ENCODE measurements at regions not wholly inside any gene's neighbourhood (a gene's known extent, or its start where the extent isn't known, plus 50 kb on each side); places are given as distances from the start of the nearest gene placed in this dataset.

DNA sequence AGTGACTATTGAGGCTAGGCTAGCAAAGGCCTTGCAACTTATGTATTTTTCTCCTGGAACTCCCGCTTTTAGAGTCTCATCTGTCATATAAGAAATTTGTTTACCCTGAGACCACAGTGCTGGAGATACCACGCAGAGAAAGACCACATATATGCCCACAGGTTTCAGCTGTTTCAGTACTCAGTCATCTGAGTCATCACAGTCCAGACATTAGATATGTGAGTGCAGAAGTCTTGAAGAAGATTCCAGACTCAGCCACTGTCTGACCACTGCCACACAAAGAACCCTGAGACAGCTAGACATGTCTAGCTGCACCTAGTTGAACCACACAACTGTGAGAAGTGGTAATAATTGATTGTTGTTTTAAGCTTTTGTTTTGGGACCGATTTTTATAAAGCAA lies 648.3 kb downstream of the EPM2A start:
- no peaks in the 10 kb centered on the region for H3K36me3 ChIP-seq (ENCODE audit: control insufficient read depth, low read length)
- no peaks in the 10 kb centered on the region for H4K20me1 ChIP-seq (ENCODE audit: control insufficient read depth, insufficient read depth, low read depth, low read length)
- H3K9me2 ChIP-seq (replicated peaks; ENCODE audit: control insufficient read depth, low read length), result no peaks in the 10 kb centered on the region
- no peaks in the 10 kb centered on the region for H3K9me3 ChIP-seq (ENCODE audit: control insufficient read depth, insufficient read depth, low read length)
- no peaks in the 10 kb centered on the region for H3F3A ChIP-seq (ENCODE audit: control insufficient read depth, insufficient read depth)
- no peak overlapping the region for H3K4me2 ChIP-seq (ENCODE audit: low read length)
- TF ChIP-seq EZH2phosphoT487 (IDR thresholded peaks at IDR 0.05; ENCODE audit: borderline replicate concordance, low read length), result no peak
- TF ChIP-seq, protein P1, sequence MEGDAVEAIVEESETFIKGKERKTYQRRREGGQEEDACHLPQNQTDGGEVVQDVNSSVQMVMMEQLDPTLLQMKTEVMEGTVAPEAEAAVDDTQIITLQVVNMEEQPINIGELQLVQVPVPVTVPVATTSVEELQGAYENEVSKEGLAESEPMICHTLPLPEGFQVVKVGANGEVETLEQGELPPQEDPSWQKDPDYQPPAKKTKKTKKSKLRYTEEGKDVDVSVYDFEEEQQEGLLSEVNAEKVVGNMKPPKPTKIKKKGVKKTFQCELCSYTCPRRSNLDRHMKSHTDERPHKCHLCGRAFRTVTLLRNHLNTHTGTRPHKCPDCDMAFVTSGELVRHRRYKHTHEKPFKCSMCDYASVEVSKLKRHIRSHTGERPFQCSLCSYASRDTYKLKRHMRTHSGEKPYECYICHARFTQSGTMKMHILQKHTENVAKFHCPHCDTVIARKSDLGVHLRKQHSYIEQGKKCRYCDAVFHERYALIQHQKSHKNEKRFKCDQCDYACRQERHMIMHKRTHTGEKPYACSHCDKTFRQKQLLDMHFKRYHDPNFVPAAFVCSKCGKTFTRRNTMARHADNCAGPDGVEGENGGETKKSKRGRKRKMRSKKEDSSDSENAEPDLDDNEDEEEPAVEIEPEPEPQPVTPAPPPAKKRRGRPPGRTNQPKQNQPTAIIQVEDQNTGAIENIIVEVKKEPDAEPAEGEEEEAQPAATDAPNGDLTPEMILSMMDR (IDR thresholded peaks at IDR 0.05; ENCODE audit: low read depth, low read length, poor library complexity, severe bottlenecking), result no peak
- no peaks in the 10 kb centered on the region for H3K4me1 ChIP-seq (ENCODE audit: control insufficient read depth, low read length)
- no peaks in the 10 kb centered on the region for H3K79me2 ChIP-seq (ENCODE audit: control insufficient read depth, low read length)
- no peaks in the 10 kb centered on the region for H3K27me3 ChIP-seq (ENCODE audit: control insufficient read depth, low read length)
- no peak overlapping the region for H3K4me3 ChIP-seq (ENCODE audit: low read length)
- no peak overlapping the region for H3K27ac ChIP-seq (ENCODE audit: low read depth, low read length)

DNA sequence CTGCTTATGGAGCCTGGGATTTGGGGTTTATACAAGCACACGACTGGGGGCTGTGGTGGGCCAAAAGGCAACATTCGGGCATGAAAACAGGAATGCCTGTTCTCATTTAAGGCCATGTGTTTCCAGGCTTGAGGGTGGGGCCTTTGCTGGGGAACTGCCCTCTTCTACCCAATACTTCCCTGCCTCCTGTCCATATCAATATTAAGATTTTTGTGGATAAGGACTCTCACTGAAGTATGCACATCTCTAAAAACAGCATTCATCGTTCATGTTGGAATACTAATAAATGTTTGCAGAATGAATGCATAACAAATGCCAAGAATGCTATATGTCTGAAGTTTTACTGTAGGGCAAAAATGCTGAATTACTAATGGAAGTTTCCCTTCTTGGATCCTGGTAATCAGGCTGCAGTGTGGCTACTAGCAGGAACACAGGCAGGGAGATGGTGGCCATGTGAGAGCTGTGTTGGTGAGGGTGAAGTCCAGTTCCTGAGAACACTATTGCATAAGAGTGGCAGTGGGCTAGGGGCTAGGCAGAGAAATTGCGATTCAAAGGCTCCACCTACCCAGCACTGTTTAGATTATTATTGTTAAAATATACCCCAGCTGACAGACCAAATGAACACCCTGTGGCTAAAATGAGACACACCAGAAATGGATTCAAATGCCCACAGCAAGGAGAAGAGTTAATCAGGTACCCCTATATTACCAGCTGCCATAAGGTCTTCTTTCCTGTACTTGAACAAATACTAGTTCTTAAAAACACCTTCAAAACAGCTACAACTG lies 644.3 kb downstream of the EPM2A start:
- Histone ChIP-seq H3K9me3 (ENCODE audit: control insufficient read depth, insufficient read depth, low read length) (no peaks in the 10 kb centered on the region), H4K20me1 (ENCODE audit: control insufficient read depth, insufficient read depth, low read depth, low read length) (no peaks in the 10 kb centered on the region), H3K36me3 (ENCODE audit: control insufficient read depth, low read length) (no peaks in the 10 kb centered on the region), H3K4me1 (ENCODE audit: control insufficient read depth, low read length) (no peaks in the 10 kb centered on the region), H3F3A (ENCODE audit: control insufficient read depth, insufficient read depth) (no peaks in the 10 kb centered on the region), H3K9me2 (replicated peaks; ENCODE audit: control insufficient read depth, low read length) (no peaks in the 10 kb centered on the region), H3K27me3 (ENCODE audit: control insufficient read depth, low read length) (no peaks in the 10 kb centered on the region), H3K4me3 (ENCODE audit: low read length) (no peak overlapping the region), H3K4me2 (ENCODE audit: low read length) (no peak overlapping the region), H3K27ac (ENCODE audit: low read depth, low read length) (no peak overlapping the region), H3K79me2 (ENCODE audit: control insufficient read depth, low read length) (no peaks in the 10 kb centered on the region)
- no peak for TF ChIP-seq EZH2phosphoT487 (IDR thresholded peaks at IDR 0.05; ENCODE audit: borderline replicate concordance, low read length)
- TF ChIP-seq, protein P1 (IDR thresholded peaks at IDR 0.05; ENCODE audit: low read depth, low read length, poor library complexity, severe bottlenecking), result no peak

DNA sequence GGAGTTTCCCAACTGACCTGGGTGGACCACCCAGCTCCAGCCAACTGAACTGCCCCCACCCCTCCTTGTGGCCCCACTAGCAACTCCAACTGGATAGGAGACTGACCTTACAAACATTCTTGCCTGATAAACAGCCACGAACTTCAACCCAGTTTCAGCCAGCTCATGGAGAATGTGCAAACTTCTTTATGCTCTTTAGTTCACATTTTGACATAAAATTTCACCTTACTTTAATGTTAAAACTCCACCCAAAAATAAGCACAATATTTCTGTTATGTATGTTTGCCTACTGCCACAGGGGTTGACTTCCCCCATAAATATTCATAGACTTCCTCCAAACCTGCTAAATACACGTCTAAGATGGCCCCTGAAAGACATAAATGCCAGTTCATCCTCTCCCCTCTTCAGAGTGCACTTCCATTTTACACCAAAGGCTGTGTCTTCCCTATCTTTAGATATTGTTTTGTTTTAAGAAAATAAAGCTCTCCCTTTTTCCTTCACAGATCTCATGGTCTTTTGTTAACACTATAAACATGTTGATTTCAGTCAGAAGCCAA lies 643.7 kb downstream of the EPM2A start:
- Histone ChIP-seq H3K4me3 (ENCODE audit: low read length) (no peak overlapping the region), H3K79me2 (ENCODE audit: control insufficient read depth, low read length) (no peaks in the 10 kb centered on the region), H3K27me3 (ENCODE audit: control insufficient read depth, low read length) (no peaks in the 10 kb centered on the region), H3K36me3 (ENCODE audit: control insufficient read depth, low read length) (no peaks in the 10 kb centered on the region), H3K4me1 (ENCODE audit: control insufficient read depth, low read length) (no peaks in the 10 kb centered on the region), H3K27ac (ENCODE audit: low read depth, low read length) (no peak overlapping the region), H4K20me1 (ENCODE audit: control insufficient read depth, insufficient read depth, low read depth, low read length) (no peaks in the 10 kb centered on the region), H3K4me2 (ENCODE audit: low read length) (no peak overlapping the region), H3F3A (ENCODE audit: control insufficient read depth, insufficient read depth) (no peaks in the 10 kb centered on the region), H3K9me2 (replicated peaks; ENCODE audit: control insufficient read depth, low read length) (no peaks in the 10 kb centered on the region), H3K9me3 (ENCODE audit: control insufficient read depth, insufficient read depth, low read length) (no peaks in the 10 kb centered on the region)
- TF ChIP-seq, protein P1 (IDR thresholded peaks at IDR 0.05; ENCODE audit: low read depth, low read length, poor library complexity, severe bottlenecking), result no peak
